Hematopoietic multipotent progenitor cell (in vitro differentiated cells): ENCODE measurements at regions not wholly inside any gene's neighbourhood (a gene's known extent, or its start where the extent isn't known, plus 50 kb on each side); places are given as distances from the start of the nearest gene placed in this dataset.
"Not testable (repeated sequence)": the region's sequence is repeated elsewhere in the genome, so short reads cannot be mapped to it uniquely, and the experiment has no call there.

Experiments used
- DNase-seq, 3 donors: peaks; one replicate each; pipeline ENCODE4 v3.0.0-alpha.2; 2011 to 2015; ENCODE audit warnings: low read depth in 2 of 3, low spot score in 2 of 3

- DNase-seq, result no peak
Observed at GRCh38 chr7:152905949-152906348, 146.4 kb downstream of the ACTR3B start.

- no peak for DNase-seq
Observed at GRCh38 chr7:152907042-152907761, 147.7 kb downstream of the ACTR3B start.

- no peak for DNase-seq
Observed at GRCh38 chr7:152909280-152909679, 149.7 kb downstream of the ACTR3B start.

- no peak for DNase-seq
Observed at GRCh38 chr7:152909683-152910544, 150.4 kb downstream of the ACTR3B start.

- DNase-seq, result no peak
Observed at GRCh38 chr7:152910545-152911225, 151.1 kb downstream of the ACTR3B start.

GRCh38 chr7:152911226-152911560 lies 151.6 kb downstream of the ACTR3B start:
- no peak for DNase-seq

- no peak for DNase-seq
Observed at GRCh38 chr7:152911922-152912321, 152.4 kb downstream of the ACTR3B start.

- DNase-seq, result no peak
Observed at GRCh38 chr7:152912511-152912910, 153.0 kb downstream of the ACTR3B start.

GRCh38 chr7:152913492-152913891 lies 153.9 kb downstream of the ACTR3B start:
- no peak for DNase-seq

GRCh38 chr7:152914014-152914844 lies 154.7 kb downstream of the ACTR3B start:
- no peak for DNase-seq

GRCh38 chr7:152914845-152915102 lies 155.2 kb downstream of the ACTR3B start:
- not testable (repeated sequence) for DNase-seq

- DNase-seq, result no peak
Observed at GRCh38 chr7:152922318-152923081, 162.9 kb downstream of the ACTR3B start.

- no peak for DNase-seq
Observed at GRCh38 chr7:152923711-152924110, 164.2 kb downstream of the ACTR3B start.

GRCh38 chr7:152924238-152924637 lies 164.7 kb downstream of the ACTR3B start:
- DNase-seq, result no peak

- DNase-seq, result no peak
Observed at GRCh38 chr7:152924826-152925411, 165.4 kb downstream of the ACTR3B start.

GRCh38 chr7:152925412-152926147 lies 166.0 kb downstream of the ACTR3B start:
- DNase-seq, result peak in 2 of 3 donors; percentile 6 to 9

GRCh38 chr7:152931633-152932032 lies 172.1 kb downstream of the ACTR3B start:
- no peak for DNase-seq

- no peak for DNase-seq
Observed at GRCh38 chr7:152937282-152937681, 177.7 kb downstream of the ACTR3B start.

GRCh38 chr7:152946616-152947015 lies 187.1 kb downstream of the ACTR3B start:
- not testable (repeated sequence) for DNase-seq
